HFFc6 (cell line): ENCODE measurements at regions not wholly inside any gene's neighbourhood (a gene's known extent, or its start where the extent isn't known, plus 50 kb on each side); places are given as distances from the start of the nearest gene placed in this dataset.

Experiments
- DNase-seq: peaks from one replicate; pipeline ENCODE4 v3.0.0-alpha.2; 2018
- H3K27ac Mint-ChIP-seq: 2 replicates; pipeline ENCODE4 v1.8.0; 2020; ENCODE audit warnings: mild to moderate bottlenecking, mixed read lengths
- H3K27me3 Mint-ChIP-seq: 2 replicates; pipeline ENCODE4 v1.8.0; 2021; ENCODE audit warnings: mild to moderate bottlenecking, moderate library complexity, mixed read lengths; ENCODE audit not compliant: insufficient read depth
- H3K36me3 Mint-ChIP-seq: 2 replicates; pipeline ENCODE4 v1.8.0; 2021; ENCODE audit warnings: low read depth, mixed read lengths
- H3K4me1 Mint-ChIP-seq: 2 replicates; pipeline ENCODE4 v1.8.0; 2020; ENCODE audit warnings: low read depth, mixed read lengths
- H3K4me3 Mint-ChIP-seq: 2 replicates; pipeline ENCODE4 v1.8.0; 2020; ENCODE audit warnings: mild to moderate bottlenecking, moderate library complexity, mixed read lengths
- H3K9me3 Mint-ChIP-seq: 2 replicates; pipeline ENCODE4 v1.8.0; 2020; ENCODE audit warnings: mild to moderate bottlenecking, mixed read lengths
- TF ChIP-seq, protein P1 (sequence below): fragments of 200-600 bp; sonication (generic); IDR thresholded peaks from 2 replicates; pipeline ENCODE4 v1.5.0; 2021; ENCODE audit warnings: antibody characterized with exemption, mild to moderate bottlenecking

DNA sequence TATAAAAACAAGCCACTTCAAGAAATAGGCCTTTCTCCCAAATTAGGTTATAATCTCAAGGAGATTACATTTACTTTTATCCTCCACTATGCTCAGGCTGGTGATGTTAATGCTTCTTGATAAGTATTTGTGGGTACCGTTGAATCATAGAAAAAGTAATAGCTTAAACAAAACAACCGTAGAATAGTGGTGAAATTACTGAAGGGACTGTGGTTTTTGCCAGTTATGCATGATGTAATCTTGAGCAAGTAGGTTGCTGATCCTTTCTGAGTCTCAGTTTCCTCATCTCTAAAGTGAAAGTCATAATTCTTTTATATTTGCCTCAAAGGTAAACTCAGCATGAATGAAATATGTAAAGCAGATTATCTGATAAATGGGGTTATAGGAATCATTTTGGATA is 187.3 kb upstream of the JAG1 start:
- Mint-ChIP-seq H3K27ac (no peak overlapping the region), H3K36me3 (no peaks in the 10 kb centered on the region), H3K4me1 (peaks cover 15% of the 10 kb centered on the region), H3K4me3 (no peak overlapping the region), H3K9me3 (0 out of 2 replicates have a peak, but pooled peaks cover under 1% of the 10 kb centered on the region), H3K27me3 (peaks cover 8% of the 10 kb centered on the region)
- TF ChIP-seq, protein P1, sequence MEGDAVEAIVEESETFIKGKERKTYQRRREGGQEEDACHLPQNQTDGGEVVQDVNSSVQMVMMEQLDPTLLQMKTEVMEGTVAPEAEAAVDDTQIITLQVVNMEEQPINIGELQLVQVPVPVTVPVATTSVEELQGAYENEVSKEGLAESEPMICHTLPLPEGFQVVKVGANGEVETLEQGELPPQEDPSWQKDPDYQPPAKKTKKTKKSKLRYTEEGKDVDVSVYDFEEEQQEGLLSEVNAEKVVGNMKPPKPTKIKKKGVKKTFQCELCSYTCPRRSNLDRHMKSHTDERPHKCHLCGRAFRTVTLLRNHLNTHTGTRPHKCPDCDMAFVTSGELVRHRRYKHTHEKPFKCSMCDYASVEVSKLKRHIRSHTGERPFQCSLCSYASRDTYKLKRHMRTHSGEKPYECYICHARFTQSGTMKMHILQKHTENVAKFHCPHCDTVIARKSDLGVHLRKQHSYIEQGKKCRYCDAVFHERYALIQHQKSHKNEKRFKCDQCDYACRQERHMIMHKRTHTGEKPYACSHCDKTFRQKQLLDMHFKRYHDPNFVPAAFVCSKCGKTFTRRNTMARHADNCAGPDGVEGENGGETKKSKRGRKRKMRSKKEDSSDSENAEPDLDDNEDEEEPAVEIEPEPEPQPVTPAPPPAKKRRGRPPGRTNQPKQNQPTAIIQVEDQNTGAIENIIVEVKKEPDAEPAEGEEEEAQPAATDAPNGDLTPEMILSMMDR = no peak
- peak; percentile 31 for DNase-seq

DNA sequence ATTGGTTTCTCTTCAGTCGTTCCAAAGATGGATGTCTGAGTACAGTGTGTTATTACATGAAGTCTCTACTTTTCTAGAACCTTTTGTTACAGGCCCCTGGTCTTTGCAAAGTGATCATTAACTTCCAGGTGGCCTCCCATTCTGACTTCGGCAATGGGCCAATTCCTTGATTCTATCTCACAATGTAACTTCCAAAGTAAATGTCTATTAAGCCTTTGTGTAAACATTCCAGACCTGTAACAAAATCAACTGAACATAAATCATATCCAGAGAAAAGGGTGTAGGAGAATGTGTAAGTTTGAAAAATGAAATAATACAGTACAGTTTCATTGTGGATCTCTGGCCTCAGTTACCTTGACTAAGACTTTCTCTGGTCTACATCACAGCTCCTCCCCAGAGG is 187.8 kb upstream of the JAG1 start:
- Mint-ChIP-seq H3K9me3 (no peaks in the 10 kb centered on the region), H3K36me3 (no peaks in the 10 kb centered on the region), H3K27ac (no peak overlapping the region), H3K27me3 (peaks cover 8% of the 10 kb centered on the region), H3K4me1 (peaks cover 15% of the 10 kb centered on the region), H3K4me3 (no peak overlapping the region)
- DNase-seq = no peak
- TF ChIP-seq, protein P1 = no peak

DNA sequence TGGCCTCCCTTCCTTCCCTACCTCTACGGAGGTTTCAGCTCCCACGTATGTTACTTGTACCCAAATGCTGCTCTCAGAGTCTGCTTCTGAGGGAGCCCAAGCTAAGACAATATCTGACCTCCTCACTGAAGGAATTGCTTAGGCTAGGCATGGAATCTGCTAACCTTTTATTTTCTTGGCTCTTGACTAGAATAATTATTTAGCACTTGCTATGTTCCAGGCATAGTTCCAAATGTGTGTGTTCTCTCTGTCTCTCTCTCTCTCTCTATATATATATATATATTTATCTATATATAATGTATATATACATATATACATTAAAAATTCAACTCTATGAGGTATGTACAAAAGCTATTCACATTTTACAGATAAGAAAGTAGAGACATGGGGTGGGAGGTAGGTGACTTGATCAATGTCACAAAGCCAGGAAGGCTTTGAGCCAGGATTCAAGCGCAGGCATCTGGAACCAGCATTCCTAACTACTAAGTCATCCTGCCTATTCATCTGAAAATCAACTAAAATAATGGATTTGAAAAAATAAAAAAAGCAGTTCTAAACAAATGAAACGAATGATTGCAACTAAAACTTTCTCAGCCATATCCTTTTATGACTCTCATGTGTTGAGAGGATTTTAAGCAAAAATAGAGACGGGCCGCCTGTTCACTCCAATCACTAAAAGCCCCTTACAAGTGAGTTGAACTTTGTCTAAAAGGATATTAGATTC is 189.7 kb upstream of the JAG1 start:
- Mint-ChIP-seq H3K27me3 (peaks cover 8% of the 10 kb centered on the region), H3K27ac (no peak overlapping the region), H3K9me3 (no peaks in the 10 kb centered on the region), H3K4me3 (peak overlapping the region; percentile 34; the same call in 1 of the 2 replicates), H3K4me1 (peaks cover 15% of the 10 kb centered on the region), H3K36me3 (no peaks in the 10 kb centered on the region)
- peak; percentile 38 for DNase-seq
- TF ChIP-seq, protein P1 = no peak

DNA sequence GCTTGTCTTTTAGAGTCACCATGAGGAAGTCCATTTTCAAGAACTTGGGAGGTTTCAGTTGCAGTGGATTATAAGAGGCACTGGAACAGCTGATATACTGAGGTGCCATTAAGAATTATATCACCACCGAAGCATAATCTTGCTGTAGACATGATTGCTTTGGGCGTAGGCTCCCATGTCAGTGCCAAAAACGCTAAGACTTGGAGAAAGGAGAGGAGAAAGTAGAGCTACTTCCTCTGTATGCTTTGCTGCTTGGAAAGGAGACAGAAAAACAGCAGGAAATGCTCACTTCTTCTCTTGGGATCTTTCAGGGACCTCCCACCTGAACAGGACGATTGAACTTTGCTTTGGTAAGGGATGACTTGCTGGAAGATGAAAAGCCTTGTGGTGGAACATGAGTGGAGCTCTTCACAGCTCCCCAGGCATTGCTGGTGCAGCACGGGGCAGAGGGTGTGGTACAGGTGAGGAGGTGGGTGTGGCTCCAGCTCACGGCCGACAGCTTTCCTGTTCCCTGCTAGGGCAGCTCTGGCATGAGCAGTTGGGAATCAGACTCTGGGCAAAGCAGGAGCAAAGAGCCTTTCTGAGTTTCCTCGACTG is 190.4 kb upstream of the JAG1 start:
- Mint-ChIP-seq H3K27me3 (peaks cover 5% of the 10 kb centered on the region; the same call in 1 of the 2 replicates), H3K27ac (no peak overlapping the region), H3K36me3 (no peaks in the 10 kb centered on the region), H3K4me3 (peak overlapping the region; percentile 34; the same call in 1 of the 2 replicates), H3K9me3 (no peaks in the 10 kb centered on the region), H3K4me1 (peaks cover 15% of the 10 kb centered on the region)
- TF ChIP-seq, protein P1 = no peak
- no peak for DNase-seq

DNA sequence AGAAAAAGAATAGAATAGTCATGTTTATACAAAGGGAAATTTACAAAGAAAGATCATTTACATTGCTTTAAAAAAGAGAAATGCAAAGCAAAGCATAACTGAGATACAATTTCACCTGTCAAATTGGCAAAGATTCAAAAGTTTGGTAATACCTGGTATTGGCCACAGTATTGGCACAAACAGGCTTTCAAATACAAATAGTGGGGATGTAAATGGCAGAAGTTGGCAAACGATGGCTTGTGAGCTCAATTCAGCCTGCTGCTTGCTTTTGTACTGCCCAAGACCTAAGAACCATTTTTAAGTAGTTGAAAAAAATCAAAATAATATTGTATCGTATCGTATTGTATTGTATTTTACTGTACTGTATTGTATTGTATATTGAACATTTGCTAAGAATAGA is 194.5 kb upstream of the JAG1 start:
- Mint-ChIP-seq H3K4me1 (peaks cover 12% of the 10 kb centered on the region), H3K27ac (no peak overlapping the region), H3K36me3 (no peaks in the 10 kb centered on the region), H3K27me3 (peaks cover 4% of the 10 kb centered on the region), H3K4me3 (no peak overlapping the region), H3K9me3 (no peaks in the 10 kb centered on the region)
- DNase-seq = no peak
- TF ChIP-seq, protein P1 = no peak
